GDM1 (cell line): ENCODE measurements at regions not wholly inside any gene's neighbourhood (a gene's known extent, or its start where the extent isn't known, plus 50 kb on each side); places are given as distances from the start of the nearest gene placed in this dataset.
"Not testable (repeated sequence)": the region's sequence is repeated elsewhere in the genome, so short reads cannot be mapped to it uniquely, and the experiment has no call there.

Experiments used
- DNase-seq: peaks from one replicate; lab custom pipeline; 2025; lab: John Stamatoyannopoulos, UW

GRCh38 chr17:70938336-70938735, 769.0 kb downstream of the KCNJ2 start:
- no peak for DNase-seq

DNA sequence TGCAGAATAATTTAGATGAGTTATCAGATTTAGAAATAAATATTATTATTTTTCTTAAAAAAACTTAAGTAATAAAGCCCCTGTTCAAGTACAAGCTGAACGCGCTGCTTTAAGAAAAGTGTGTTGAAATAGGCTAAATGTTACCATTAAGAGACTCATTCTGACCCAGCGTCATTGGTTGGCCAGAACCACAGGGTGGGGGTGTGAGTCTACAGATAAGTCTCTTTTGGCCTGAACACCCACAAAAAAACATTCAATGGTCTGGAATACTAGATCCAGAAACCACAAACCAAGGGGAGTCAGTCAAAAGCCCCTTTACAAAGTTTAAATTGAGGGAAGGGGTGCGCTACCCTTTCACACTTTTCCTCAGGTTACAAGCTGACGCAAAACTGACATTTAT, 776.1 kb downstream of the KCNJ2 start:
- DNase-seq, result no peak

GRCh38 chr17:70947215-70947614, 777.9 kb downstream of the KCNJ2 start:
- no peak for DNase-seq

DNA sequence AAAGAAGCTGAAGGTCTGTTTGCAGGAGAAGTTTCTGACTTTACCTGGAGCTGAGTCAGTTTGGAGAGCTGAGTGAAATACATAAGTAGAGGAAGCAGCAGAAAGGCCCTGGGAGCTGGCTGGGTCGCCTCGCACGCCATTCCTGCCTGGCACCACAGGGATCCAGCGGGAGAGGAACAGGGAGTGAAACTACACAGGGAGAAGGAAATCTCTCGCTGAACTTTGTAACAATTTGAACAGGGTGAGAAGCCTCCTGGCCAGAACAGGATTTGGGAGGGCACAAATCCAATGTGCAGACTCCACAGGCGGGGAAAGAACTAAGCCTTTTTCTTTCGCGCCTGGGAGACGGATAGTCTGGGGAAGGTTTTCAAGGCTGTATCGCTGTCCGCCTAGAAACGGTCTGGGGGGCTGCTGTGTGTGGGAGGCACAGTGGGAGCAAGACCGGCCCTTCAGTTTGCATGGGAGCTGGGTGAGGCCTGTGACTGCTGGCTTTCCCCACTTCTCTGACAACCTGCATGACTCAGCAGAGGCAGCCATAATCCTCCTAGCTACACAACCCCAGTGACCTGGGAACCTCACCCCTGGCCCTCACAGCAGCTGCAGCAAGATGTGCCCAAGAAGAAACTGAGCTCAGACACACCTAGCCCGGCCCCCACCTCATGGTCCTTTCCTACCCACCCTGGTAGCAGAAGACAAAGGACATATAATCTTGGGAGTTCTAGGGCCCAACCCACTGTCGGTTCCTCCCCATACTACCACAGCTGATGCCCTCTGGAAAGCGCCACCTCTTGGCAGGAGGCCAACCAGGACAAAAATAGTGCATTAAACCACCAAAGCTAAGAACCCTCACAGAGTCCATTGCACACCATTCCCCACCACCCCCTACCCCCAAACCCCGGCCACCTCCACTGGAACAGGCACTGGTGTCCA, 778.6 kb downstream of the KCNJ2 start:
- DNase-seq, result no peak

GRCh38 chr17:70953140-70953539, 783.8 kb downstream of the KCNJ2 start:
- not testable (repeated sequence) for DNase-seq

GRCh38 chr17:70955441-70955840, 786.1 kb downstream of the KCNJ2 start:
- no peak for DNase-seq

- DNase-seq, result no peak
Measured at GRCh38 chr17:70956726-70957125, 787.4 kb downstream of the KCNJ2 start.

DNA sequence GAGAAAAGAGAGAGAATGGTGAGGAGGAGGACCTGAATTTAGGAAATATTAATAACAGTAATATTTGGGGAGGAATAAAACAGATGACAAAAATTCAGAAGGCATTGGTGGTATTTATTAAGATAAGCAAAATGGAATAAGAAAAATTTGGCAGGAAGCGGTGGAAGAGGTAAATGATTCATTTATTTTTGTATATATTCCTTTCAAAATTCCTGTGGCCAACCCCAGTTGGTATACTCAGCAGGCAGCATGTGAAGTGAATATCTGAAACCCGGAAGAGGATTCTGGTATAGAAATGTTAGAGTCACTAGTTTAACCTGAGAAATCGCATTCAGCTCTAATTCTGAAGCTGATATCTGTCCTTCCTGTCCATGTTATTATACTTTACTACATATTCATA, 792.0 kb downstream of the KCNJ2 start:
- no peak for DNase-seq

DNA sequence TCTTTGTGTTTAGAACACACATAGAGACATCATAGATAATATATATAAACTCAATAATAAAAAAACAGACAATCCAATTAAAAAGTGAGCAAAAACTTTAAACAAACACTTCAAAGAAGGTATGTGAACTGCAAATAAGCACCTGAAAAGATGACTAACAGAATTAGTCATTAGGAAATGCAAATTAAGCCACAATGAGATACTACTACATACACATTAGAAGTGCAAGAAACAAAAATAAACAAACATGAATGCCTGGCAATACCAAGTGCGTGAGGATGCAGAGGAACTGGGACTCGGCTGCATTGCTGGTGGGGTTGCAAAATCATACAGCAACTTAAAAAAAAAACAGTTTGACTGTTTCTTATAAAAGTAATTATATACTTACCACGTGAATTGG, 799.0 kb downstream of the KCNJ2 start:
- DNase-seq, result no peak

- DNase-seq, result no peak
Measured at GRCh38 chr17:70969521-70970034, 800.2 kb downstream of the KCNJ2 start.

- DNase-seq, result no peak
Measured at GRCh38 chr17:70976447-70976846, 807.1 kb downstream of the KCNJ2 start.

DNA sequence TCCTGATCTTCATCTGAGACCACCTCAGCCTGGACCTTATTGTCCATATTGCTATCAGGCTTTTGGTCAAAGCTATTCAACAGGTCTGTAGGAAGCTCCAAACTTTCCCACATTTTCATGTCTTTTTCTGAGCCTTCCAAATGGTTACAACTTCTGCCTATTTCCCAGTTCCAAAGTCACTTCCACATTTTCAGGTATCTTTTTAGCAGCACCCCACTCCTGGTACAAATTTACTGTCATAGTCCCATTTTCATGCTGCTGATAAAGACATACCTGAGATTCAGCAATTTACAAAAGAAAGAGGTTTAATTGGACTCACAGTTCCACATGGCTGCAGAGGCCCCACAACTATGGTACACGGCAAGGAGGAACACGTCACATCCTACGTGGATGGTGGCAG, 815.5 kb downstream of the KCNJ2 start:
- DNase-seq, result no peak

DNA sequence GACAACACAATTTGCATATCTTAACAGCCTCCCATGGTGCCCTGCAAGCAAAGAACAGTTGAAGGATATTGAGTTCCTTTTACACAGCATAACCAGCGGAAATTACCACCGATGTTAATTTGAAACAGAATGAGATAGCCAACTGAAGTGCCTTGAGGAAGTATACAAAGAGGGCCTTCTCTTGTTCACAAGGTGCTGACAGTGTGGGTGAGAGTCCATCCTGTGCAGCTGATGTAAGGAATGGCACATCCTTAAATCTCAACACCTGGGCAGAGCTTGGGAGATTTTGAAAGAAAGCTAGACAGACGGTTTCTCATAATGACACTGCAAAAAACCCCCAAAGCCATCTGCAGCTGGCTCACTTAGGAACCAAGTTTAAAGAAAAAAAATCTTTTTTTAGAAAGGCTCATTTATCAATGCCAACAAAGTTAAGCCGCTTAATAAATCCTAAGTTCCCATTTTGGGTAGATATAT, 818.6 kb downstream of the KCNJ2 start:
- DNase-seq, result no peak

DNA sequence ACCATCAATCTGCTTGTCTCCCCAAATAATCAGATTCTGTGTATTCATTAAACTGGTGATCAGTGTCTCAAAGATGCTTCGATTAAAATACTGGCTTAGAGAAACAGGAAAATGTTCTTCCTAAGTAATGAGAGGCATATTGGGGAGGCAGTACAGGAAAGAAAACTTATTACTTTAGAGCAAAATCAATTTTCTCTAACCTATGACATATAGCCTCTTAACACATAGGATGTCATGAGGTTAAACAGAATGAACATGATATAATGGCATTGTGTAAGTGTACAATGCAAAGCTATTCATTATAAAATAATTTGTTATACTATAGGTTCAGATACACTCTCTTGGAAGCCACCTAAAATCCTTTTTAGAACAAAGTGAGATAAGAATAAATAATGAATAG, 819.3 kb downstream of the KCNJ2 start:
- DNase-seq, result no peak

GRCh38 chr17:70989280-70989679, 819.9 kb downstream of the KCNJ2 start:
- DNase-seq, result no peak

GRCh38 chr17:70994194-70994593, 824.9 kb downstream of the KCNJ2 start:
- DNase-seq, result no peak

GRCh38 chr17:70995997-70996396, 826.7 kb downstream of the KCNJ2 start:
- no peak for DNase-seq

DNA sequence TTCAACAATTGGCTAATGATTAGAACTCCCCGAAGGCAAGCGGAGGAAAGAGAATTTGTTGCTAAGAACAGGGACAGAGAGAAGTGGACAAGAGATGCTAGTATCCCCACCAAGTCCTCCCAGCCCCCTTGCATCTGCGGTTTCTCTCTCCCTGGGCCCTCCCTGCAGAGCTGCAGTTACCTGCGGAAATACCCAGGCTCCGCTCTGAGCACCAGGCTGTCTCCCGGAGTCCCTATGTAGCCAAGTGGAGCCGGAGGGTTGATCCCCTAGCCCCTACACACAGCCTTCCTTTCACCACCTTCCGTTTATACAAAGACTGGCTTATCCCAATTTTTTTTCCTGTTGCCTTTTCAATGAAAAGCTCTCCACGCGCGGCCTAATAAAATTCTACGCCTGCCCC, 834.4 kb downstream of the KCNJ2 start:
- DNase-seq, result no peak

GRCh38 chr17:71004413-71004812, 835.1 kb downstream of the KCNJ2 start:
- no peak for DNase-seq

GRCh38 chr17:71011391-71011790, 842.1 kb downstream of the KCNJ2 start:
- no peak for DNase-seq

DNA sequence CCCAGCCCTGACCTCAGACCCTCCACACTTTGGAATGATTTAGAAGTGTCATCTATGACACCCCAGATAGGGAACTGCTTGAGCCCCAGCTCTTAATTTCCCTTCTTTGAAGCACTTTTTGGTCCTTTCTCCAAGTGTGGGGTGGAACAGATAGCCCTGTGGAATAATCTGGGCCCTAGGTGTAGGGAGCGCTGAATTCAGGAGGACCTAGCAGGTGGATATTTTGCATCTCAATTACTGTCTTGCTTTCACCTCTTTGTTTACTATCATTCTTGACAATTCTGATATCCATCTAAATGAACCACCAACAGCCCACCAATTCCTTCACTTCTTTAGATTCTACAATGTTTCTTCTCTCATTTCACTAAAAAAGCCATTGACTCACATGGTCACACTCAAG, 850.4 kb downstream of the KCNJ2 start:
- no peak for DNase-seq

DNA sequence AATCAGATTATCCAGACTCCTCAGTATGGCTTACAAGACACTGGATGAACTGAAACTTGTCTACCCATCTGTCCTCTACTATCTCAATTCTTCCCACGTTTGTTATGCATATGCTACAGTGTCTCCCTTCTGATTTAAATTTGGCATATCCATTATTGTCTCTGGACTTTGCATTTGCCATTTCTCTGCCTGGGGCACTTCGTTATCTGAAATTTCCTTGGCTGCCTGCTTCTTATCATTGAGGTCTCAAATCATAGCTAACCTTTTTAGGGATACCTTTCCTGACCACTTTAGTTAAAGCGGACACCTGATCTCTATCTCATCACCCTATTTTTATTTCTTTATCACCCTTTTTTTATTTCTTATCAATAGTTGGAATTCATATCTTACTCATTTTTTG, 853.4 kb downstream of the KCNJ2 start:
- DNase-seq, result no peak

DNA sequence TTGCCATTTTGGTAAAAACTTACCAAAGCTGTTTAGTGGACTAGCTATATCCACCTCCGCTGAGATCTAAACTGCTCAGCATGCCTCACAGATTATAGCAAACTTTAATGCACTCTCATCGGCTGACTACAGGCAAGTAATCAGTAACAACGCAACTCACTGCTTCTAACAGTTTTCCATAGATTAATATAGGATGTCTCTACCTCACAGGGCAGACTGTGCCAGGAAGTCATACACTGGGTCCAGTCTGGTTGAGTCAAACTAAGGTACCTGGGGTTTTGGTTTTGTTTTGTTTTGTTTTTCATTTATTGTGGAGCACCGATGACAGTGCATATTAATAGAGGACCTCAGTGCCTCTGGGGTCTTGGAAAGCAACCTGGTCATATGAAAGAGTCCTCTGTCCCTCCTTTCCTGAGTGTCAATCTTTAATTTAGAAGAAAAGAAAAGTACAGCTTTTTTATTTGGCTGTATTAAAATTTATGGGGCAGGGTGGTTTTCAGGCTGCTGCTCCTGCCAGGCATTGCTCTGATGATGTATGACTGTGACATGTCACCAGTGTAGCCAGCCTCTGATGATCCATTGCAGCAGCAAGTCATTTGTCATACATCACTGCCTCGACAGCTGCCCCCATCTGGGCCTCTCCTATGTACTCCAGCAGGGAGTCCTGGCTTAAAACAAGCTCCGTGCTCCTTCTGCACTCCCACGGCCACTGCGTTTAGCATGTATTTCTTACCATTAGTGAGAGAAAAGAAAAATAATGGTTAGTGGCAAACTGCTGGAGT, 854.1 kb downstream of the KCNJ2 start:
- no peak for DNase-seq
